Effector memory CD8-positive, alpha-beta T cell (primary cell): ENCODE measurements at regions not wholly inside any gene's neighbourhood (a gene's known extent, or its start where the extent isn't known, plus 50 kb on each side); places are given as distances from the start of the nearest gene placed in this dataset.

ENCODE experiments used
- ATAC-seq: fragments of 150-1000 bp; cut with Tn5 transposase; replicated peaks from 2 replicates; pipeline ENCODE4 v1.10.0; 2021; ENCODE audit warnings: mild to moderate bottlenecking, moderate library complexity
- DNase-seq, 3 experiments: peaks; one replicate each; pipeline ENCODE4 v3.0.0; 2021
- H3K27ac Mint-ChIP-seq, 2 donors: one replicate each; pipeline ENCODE4 v1.8.0; 2022; ENCODE audit warnings: mild to moderate bottlenecking in 2 of 2, mixed read lengths in 2 of 2, moderate library complexity in 2 of 2
- H3K27me3 Mint-ChIP-seq, 2 donors: one replicate each; pipeline ENCODE4 v1.8.0; 2022; ENCODE audit warnings: mixed read lengths in 2 of 2
- H3K36me3 Mint-ChIP-seq: one replicate; pipeline ENCODE4 v1.8.0; 2022; ENCODE audit warnings: mild to moderate bottlenecking, moderate library complexity, mixed read lengths; ENCODE audit not compliant: insufficient read depth
- H3K4me1 Mint-ChIP-seq, 2 donors: one replicate each; pipeline ENCODE4 v1.8.0; 2022; ENCODE audit warnings: low read depth in 2 of 2, mixed read lengths in 2 of 2
- H3K4me3 Mint-ChIP-seq, 2 donors: one replicate each; pipeline ENCODE4 v1.8.0; 2022; ENCODE audit warnings: mild to moderate bottlenecking in 2 of 2, mixed read lengths in 2 of 2, moderate library complexity in 2 of 2
- H3K9me3 Mint-ChIP-seq, 2 donors: one replicate each; pipeline ENCODE4 v1.8.0; 2022; ENCODE audit warnings: mixed read lengths in 2 of 2

DNA sequence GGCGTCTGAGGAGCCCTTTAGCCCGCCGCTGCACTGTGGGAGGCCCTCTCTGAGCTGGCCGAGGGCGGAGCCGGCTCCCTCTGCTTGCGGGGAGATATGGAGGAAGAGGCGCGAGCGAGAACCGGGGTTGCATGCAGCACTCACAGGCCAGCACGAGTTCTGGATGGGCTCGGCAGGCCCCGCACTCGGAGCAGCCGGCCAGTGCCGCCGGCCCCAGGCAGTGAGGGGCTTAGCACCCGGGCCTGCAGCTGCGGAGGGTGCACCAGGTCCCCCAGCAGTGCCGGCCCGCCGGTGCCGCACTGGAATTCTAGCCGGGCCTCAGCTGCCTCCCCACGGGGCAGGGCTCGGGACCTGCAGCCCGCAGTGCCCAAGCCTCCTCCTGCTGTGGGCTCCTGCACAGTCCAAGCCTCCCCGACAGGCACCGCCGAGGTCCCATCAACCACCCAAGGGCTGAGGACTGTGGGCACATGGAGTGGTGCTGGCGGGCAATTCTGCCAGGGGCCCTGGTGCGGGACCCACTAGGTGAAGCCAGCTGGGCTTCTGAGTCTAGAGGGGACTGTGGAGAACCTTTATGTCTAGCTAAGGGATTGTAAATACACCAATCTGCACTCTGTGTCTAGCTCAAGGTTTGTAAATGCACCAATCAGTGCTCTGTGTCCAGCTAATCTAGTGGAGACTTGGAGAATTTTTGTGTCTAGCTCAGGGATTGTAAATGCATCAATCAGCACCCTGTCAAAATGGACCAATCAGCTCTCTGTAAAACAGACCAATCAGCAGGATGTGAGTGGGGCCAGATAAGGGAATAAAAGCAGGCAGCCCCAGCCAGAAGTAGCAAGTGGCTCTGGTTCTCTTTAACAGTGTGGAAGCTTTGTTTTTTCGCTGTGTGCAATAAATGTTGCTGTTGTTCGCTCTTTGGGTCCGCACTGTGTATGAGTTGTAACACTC is 329.7 kb upstream of the JARID2 start:
- Mint-ChIP-seq H3K27ac (no peak overlapping the region), H3K27me3 (no peaks in the 10 kb centered on the region), H3K36me3 (no peaks in the 10 kb centered on the region), H3K4me1 (peaks cover 5 to 7% of the 10 kb centered on the region in 2 donors), H3K4me3 (no peak overlapping the region), H3K9me3 (no peaks in the 10 kb centered on the region)
- DNase-seq = no peak
- ATAC-seq = no peak

DNA sequence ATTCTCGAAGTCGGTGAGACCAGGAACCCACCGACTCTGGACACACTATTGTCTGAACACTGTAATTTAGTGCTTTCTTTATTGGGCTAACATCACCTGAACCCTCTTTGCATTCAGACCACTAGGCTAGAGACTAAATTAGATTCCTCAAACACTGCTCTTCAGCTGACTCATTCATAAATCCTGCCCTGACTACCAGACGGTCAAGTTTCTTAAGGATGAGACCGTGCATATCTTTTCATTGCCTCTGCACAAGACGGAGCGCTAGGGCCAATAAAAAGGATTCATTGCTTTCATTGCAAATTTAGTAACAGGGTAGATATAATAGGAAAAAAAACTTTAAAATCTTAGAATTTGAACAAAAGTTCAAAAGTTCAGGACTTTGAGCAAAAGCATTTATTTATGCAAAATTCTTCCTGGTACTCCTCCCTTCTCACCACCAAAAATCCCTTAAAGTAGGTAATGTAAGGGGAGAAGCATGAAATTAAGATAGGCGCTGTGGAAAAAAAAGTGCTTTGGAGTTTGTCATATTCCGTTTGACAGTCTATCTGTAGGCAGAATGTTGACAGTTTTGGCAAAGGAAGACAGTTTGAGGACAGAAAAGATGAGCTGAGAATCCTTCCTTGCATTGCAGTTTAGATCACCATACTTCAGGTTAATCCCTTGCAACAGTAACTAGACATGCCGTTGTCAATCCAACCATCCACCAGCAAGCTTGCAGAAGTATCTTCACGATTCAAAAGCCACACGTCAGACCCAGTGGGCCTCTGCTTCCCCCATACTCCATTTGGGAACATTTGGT is 328.6 kb upstream of the JARID2 start:
- H3K36me3 Mint-ChIP-seq = no peaks in the 10 kb centered on the region
- no peaks in the 10 kb centered on the region for H3K4me1 Mint-ChIP-seq
- H3K27me3 Mint-ChIP-seq = no peaks in the 10 kb centered on the region
- no peaks in the 10 kb centered on the region for H3K9me3 Mint-ChIP-seq
- DNase-seq (no peak), ATAC-seq (no peak)
- no peak overlapping the region for H3K4me3 Mint-ChIP-seq
- no peak overlapping the region for H3K27ac Mint-ChIP-seq

DNA sequence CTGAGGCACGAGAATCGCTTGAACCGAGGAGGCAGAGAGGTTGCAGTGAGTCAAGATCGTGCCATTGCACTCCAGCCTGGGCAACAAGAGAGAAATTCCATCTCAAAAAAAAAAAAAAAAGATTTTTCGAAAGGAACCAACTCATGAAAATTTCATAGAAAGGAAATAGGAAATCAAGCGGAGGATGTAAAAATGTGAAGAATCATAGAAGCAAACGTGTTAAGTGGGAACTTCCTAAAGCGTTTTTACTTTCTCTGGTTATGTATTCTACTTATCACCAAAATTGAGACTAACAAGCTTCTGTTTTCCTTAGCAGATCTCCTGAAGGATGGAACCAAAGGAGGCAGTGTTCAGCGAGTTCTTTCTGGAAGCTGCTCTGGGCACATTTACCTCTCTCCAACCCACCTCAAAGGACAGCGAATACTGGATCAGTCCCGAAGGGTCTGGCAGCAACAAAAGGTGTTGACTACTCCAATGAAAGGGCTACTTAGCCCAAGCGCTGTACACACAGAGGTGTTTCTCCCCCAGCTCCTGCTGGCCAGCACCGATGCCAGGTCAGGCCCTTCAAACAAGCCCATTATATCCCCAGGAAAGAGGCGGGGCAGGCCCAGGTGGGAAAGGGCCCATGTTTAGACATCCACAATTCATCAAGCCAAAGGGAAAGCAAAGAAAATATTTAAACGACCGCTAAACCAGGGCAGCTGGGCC is 327.5 kb upstream of the JARID2 start:
- Mint-ChIP-seq H3K4me3 (no peak overlapping the region), H3K9me3 (no peaks in the 10 kb centered on the region), H3K27me3 (peaks cover 0 to 9% of the 10 kb centered on the region in 2 donors), H3K36me3 (no peaks in the 10 kb centered on the region), H3K27ac (peak overlapping the region in 1 of 2 donors; percentile 61), H3K4me1 (no peaks in the 10 kb centered on the region)
- ATAC-seq (no peak), DNase-seq (no peak)

DNA sequence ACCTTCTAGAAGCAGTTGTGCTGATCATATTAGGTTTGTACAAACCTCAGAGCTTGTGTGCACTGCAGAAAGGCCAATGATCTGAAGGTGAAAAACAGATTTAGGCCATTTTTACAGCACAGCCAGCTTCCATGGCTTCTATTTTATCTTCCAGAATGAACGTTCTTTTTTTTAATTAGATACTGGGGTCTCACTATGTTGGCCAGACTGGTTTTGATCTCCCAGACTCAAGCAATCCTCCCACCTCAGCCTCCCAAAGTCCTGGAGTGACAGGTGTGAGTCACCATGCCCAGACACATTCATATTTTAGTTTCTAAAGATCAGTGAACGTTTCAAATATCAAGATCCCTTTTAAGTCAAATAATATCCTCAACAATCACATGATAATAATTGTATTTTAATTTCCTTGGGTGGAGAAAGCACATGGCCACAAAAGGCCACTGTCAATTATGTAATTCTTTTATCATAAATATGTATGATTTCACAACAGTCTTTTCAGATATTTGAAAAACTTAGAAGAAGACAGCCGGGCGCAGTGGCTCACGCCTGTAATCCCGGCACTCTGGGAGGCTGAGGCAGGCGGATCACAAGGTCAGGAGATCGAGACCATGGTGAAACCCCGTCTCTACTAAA is 326.7 kb upstream of the JARID2 start:
- Mint-ChIP-seq H3K27me3 (peaks cover 0 to 17% of the 10 kb centered on the region in 2 donors), H3K9me3 (no peaks in the 10 kb centered on the region), H3K4me1 (no peaks in the 10 kb centered on the region), H3K27ac (peak overlapping the region in 1 of 2 donors; percentile 61), H3K4me3 (no peak overlapping the region), H3K36me3 (no peaks in the 10 kb centered on the region)
- ATAC-seq = no peak
- no peak for DNase-seq

DNA sequence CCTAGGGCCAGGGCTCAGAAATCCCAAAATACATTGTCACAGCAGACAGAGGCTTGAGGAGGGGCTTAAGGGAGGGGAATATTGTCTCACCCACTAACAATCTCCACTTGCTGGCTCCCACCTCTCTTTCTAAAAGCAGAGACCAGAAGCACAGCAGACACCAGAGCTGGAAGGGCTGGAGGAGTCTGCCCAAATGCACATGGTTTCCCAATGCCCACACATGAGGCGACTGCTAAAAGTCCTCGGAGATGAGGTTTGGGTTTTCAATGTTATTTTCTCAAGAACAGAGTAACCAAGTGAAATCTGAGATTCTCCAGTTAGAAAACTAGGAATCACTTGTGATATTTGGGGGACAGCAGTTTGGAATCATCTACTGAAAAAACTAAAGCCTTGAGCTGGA is 325.6 kb upstream of the JARID2 start:
- DNase-seq (no peak), ATAC-seq (no peak)
- Mint-ChIP-seq H3K27me3 (peaks cover 0 to 28% of the 10 kb centered on the region in 2 donors), H3K4me3 (no peak overlapping the region), H3K36me3 (no peaks in the 10 kb centered on the region), H3K9me3 (no peaks in the 10 kb centered on the region), H3K4me1 (no peaks in the 10 kb centered on the region), H3K27ac (no peak overlapping the region)

DNA sequence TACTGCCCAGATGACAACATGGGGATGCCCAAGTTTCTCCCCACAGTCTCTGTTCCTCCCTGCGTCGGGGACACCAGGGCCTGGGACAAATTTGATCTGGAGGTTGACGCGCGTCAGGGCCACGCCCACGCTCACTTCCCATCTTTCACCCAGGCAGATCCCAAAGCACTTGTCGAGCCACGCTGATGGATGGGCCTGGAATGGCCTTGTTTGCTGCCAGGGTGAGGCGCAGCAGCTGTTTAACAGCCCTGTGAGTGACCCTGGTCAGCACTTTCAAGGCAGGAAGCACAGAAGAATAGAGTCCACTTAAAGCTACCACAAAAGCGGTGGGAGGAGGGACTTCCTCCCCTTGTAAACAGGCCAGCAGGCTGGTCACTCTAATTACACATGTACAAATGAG is 324.7 kb upstream of the JARID2 start:
- H3K4me3 Mint-ChIP-seq = no peak overlapping the region
- H3K36me3 Mint-ChIP-seq = no peaks in the 10 kb centered on the region
- ATAC-seq = no peak

DNA sequence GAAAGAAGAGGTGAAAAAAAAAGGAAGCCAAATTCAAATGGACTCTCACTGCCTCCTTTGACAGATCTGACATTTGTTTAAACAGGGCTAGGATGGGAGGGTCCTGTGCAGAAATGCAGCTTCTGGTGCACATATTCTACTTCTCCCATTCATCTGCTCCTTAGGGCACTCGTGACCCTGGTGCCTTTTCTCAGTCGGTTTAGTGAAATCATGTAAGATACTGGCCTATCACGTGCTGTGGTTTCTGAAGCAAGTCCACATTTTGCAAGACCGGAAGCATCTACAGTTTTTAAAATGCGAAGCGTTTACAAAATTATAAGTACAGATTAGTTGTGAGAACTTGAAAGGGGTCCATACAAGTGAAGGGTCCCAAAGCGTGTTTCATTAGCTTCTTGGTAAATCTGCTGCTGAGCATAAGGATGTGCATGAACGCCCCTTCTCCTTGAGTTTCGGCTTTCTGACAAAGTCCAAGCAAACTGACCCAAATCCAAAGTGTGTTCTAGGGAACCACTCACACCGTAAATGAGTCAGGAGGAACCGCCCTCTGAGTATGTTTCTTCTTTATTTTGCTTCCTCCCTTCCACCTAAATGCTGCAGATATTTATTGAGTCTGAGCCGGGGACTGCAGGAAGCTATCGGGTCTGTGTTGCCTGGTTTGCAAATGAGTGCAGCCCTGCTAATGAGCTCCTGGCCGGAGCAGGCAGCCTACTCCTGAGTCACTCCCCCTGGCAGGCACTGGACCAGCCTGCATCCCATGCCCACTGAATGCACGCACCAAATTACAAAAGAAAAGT is 323.8 kb upstream of the JARID2 start:
- H3K36me3 Mint-ChIP-seq = no peaks in the 10 kb centered on the region
- peaks cover 0 to 37% of the 10 kb centered on the region in 2 donors for H3K27me3 Mint-ChIP-seq
- ATAC-seq (peak; percentile 19), DNase-seq (no peak)
- no peaks in the 10 kb centered on the region for H3K4me1 Mint-ChIP-seq
- H3K9me3 Mint-ChIP-seq = no peaks in the 10 kb centered on the region
- no peak overlapping the region for H3K27ac Mint-ChIP-seq
- H3K4me3 Mint-ChIP-seq = no peak overlapping the region

More for the DNA sequence above, 324.7 kb upstream of the JARID2 start:
- peaks cover 0 to 37% of the 10 kb centered on the region in 2 donors for H3K27me3 Mint-ChIP-seq
- DNase-seq = no peak
- no peak overlapping the region for H3K27ac Mint-ChIP-seq
- H3K4me1 Mint-ChIP-seq = no peaks in the 10 kb centered on the region
- H3K9me3 Mint-ChIP-seq = no peaks in the 10 kb centered on the region

DNA sequence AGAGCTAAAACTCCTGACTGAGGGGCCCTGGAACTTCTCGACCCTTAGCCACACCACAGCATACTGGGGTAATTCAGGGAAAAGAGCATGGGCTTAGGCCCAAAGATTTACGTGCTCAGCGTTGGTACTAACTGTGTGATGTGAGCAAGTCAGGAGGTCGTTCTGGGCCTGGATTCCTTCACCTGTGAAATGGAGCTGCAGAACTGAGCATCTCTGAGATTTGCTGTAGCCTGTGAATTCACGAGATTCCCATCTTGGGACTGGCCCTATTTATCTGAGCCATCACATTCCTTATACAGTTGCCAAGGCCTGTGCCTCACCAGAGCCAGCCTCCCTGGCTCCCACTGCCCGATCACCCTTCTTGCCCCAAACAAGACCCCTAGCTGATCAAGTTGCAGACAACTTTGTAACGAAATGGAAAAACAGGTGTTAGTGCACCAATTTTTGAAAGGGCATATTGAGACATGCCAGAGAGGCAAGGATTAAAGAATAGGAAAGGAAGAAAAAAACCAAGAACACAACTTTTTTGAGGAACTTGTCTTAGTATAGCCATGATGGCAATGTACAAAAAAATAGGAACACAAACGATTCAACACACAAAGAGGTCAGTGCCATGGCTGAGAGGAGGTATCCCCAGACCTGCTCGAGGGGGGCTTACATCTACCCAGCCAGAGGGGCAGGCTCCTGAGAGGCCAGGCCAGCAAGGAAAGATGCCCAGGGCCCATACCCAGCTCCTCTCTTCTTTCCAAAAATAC is 323.0 kb upstream of the JARID2 start:
- Mint-ChIP-seq H3K27me3 (peaks cover 0 to 37% of the 10 kb centered on the region in 2 donors), H3K9me3 (no peaks in the 10 kb centered on the region), H3K27ac (no peak overlapping the region), H3K36me3 (no peaks in the 10 kb centered on the region), H3K4me1 (no peaks in the 10 kb centered on the region), H3K4me3 (no peak overlapping the region)
- ATAC-seq (no peak), DNase-seq (no peak)

DNA sequence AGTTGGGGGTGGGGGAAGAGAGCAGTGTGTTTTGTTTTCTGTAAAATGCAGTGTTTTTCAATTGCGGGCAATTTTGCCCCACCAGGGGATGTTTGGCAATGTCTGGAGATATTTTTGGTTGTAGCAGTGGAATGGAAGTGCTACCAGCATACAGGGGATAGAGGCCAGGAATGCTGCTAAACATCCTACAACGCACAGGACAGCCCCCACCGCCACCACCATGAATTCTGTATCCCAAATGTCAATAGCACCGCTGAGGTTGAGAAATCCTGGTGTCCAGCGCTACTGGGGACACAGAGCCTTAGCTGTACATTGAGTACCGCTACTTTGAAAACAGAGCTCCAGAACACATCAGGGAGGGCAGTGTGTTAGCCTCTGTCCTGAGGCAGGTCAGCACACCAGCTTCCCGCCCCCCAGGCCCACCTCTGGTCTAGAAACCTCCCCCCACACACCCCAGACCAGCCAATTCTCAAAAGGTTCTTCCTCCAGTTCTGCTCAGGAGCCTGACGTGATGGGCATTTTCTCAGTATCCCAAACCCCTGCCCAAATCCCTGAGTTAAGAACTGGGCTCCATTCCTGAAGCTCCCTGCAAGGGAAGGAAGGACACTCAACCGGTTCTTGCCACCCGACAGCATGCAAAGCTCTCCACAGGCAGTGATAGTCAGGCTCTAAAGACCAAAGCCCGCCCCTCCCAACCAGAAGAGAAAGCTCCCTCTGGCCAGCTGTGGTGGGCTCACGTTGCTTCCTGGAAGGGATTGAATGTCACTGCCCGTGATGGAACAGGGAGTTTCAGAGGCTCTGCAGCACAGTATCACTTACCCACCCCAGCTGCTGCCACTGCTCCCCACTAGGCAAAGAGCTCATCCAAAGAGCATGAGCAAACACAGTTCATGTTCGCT is 321.5 kb upstream of the JARID2 start:
- Mint-ChIP-seq H3K27ac (no peak overlapping the region), H3K4me3 (no peak overlapping the region), H3K27me3 (peaks cover 0 to 37% of the 10 kb centered on the region in 2 donors), H3K36me3 (no peaks in the 10 kb centered on the region), H3K9me3 (no peaks in the 10 kb centered on the region), H3K4me1 (no peaks in the 10 kb centered on the region)
- ATAC-seq (no peak), DNase-seq (no peak)

DNA sequence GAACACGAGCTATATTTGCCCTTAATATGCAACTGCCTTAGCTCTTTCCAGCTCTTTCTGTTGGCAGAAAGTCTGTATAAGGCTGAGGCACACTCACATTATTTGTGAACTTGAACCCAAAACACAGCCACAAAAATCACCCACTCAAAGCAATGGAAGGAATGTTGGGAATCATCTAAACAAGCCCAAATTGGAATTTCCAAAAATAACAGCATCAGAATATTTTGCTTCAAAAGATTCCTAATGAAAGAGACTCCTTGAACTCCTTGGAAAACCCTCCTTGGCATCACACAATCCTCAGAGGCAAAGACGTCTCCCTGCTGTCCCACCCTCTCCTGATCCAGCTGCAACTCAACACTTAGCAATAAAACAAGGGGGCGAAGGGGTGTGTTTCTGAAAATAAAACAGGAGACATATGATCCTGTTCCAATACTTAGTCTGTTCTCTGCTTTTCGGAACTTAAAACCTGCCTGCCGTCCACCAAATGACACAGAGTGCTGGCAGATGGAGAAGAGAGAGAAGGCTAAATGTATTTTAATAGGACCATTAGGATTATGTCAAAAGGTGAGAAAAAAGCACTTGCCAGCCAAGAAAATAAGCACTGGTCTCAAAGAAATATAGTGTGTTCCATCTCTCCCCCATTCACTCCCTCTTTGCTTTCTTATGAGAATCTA is 320.7 kb upstream of the JARID2 start:
- no peak overlapping the region for H3K4me3 Mint-ChIP-seq
- H3K9me3 Mint-ChIP-seq = no peaks in the 10 kb centered on the region
- H3K27me3 Mint-ChIP-seq = peaks cover 0 to 37% of the 10 kb centered on the region in 2 donors
- no peak overlapping the region for H3K27ac Mint-ChIP-seq
- no peaks in the 10 kb centered on the region for H3K36me3 Mint-ChIP-seq
- ATAC-seq = no peak
- H3K4me1 Mint-ChIP-seq = no peaks in the 10 kb centered on the region
- DNase-seq = no peak

DNA sequence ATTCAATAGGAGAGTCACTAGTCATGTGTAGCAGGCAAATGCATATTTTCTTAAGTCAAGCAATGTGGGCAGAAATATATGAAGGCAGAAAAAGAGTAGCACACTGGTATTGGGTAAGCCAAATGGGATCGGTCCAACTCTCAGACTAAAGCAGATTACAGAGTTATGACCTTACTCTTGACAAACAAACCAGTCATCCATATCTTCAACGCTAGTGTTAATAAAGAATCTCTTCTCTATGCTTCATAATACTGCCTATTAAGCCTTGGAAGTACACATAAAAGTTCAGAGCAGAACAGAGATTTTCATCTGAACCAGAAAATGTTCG is 320.2 kb upstream of the JARID2 start:
- Mint-ChIP-seq H3K9me3 (no peaks in the 10 kb centered on the region), H3K27ac (no peak overlapping the region), H3K4me1 (peaks cover 0 to 3% of the 10 kb centered on the region in 2 donors), H3K36me3 (no peaks in the 10 kb centered on the region), H3K4me3 (no peak overlapping the region), H3K27me3 (peaks cover 0 to 37% of the 10 kb centered on the region in 2 donors)
- DNase-seq = no peak
- no peak for ATAC-seq
